HCT116 (cell line): ENCODE measurements at regions not wholly inside any gene's neighbourhood (a gene's known extent, or its start where the extent isn't known, plus 50 kb on each side); places are given as distances from the start of the nearest gene placed in this dataset.
"Not testable (repeated sequence)": the region's sequence is repeated elsewhere in the genome, so short reads cannot be mapped to it uniquely, and the experiment has no call there.

Experiments
- ATAC-seq: fragments of 200-7000 bp; cut with Tn5 transposase; 2 replicates; pipeline ENCODE4 v1.9.1; 2020; ENCODE audit warnings: mild to moderate bottlenecking, moderate library complexity
- BruUV-seq: library from RNA; stranded (reverse); fragments of 400-500 nt; replicated peaks from 2 replicates; lab custom pipeline; 2021; lab: Mats Ljungman, UMichigan
- CTCF ChIA-PET: fragments of 300-600 bp; sonication (Branson Sonifier 250); formaldehyde crosslinking; loops from one replicate; lab custom pipeline; 2021; ENCODE audit warnings: antibody characterized with exemption; lab: Charles Lee
- POLR2A ChIA-PET: fragments of 300-600, 350-600 bp; sonication (Branson Sonifier 250); formaldehyde crosslinking; loops from one replicate; lab custom pipeline; 2021; ENCODE audit warnings: antibody characterized with exemption; lab: Charles Lee
- RAD21 ChIA-PET, 2 experiments: fragments of 300-600 bp; sonication (Branson Sonifier 250); formaldehyde crosslinking; loops; one replicate each; lab custom pipeline; 2023; ENCODE audit warnings: low total read pairs in 2 of 2; ENCODE audit not compliant: uncharacterized antibody in 2 of 2, unreplicated experiment in 2 of 2, low non-redundant PET in 1 of 2; lab: Charles Lee
- DNase-seq: peaks from one replicate; pipeline ENCODE4 v3.0.0-alpha.2; 2010; ENCODE audit warnings: low read depth, low spot score
- H2AFZ ChIP-seq: fragments of 200-600 bp; shearing (Covaris generic), sonication (generic); 2 replicates; pipeline ENCODE4 v1.6.1; 2017; ENCODE audit warnings: low read depth, mixed run types, mixed read lengths, antibody characterized with exemption, low read length; ENCODE audit not compliant: poor library complexity, severe bottlenecking
- H3K27ac ChIP-seq: 2 replicates; pipeline ENCODE4 v1.5.1; 2012; ENCODE audit warnings: low read depth, low read length
- H3K27me3 ChIP-seq: fragments of 200-600 bp; sonication (generic); 2 replicates; pipeline ENCODE4 v1.6.1; 2016; ENCODE audit warnings: mixed run types, low read length, mixed read lengths; ENCODE audit not compliant: insufficient read depth
- H3K36me3 ChIP-seq, 2 experiments: fragments of 200-500 bp in 1 of 2; fragments of 200-600 bp in 1 of 2; sonication (Bioruptor generic) in 1 of 2; sonication (generic) in 1 of 2; 2 replicates each; pipeline versions ENCODE4 v1.5.1 to v1.6.1; 2014 to 2016; ENCODE audit warnings: low read length in 2 of 2, inconsistent platforms in 1 of 2, mixed read lengths in 1 of 2, mixed run types in 1 of 2; ENCODE audit not compliant: insufficient read depth in 2 of 2, control insufficient read depth in 1 of 2
- H3K4me1 ChIP-seq, 2 experiments: fragments of 200-600 bp in 1 of 2; sonication (generic) in 1 of 2; 2 replicates each; pipeline versions ENCODE4 v1.5.1 to v1.6.1; 2012 to 2017; ENCODE audit warnings: low read length in 2 of 2, inconsistent platforms in 1 of 2, mild to moderate bottlenecking in 1 of 2, mixed read lengths in 1 of 2, mixed run types in 1 of 2, moderate library complexity in 1 of 2; ENCODE audit not compliant: insufficient read depth in 2 of 2, control insufficient read depth in 1 of 2
- H3K4me2 ChIP-seq: fragments of 200-600 bp; sonication (generic); 2 replicates; pipeline ENCODE4 v1.6.1; 2017; ENCODE audit warnings: mixed run types, low read length, mixed read lengths
- H3K4me3 ChIP-seq, 2 experiments: fragments of 200-600 bp in 1 of 2; sonication (generic) in 1 of 2; replicated peaks in 1 of 2; 2 replicates each; pipeline ENCODE4 v1.5.1; 2011 to 2016; ENCODE audit warnings: low read length in 2 of 2, control low read depth in 1 of 2, low read depth in 1 of 2, mild to moderate bottlenecking in 1 of 2, mixed read lengths in 1 of 2, mixed run types in 1 of 2
- H3K79me2 ChIP-seq: fragments of 200-600 bp; sonication (generic); 2 replicates; pipeline ENCODE4 v1.6.1; 2017; ENCODE audit warnings: mild to moderate bottlenecking, mixed run types, low read length, moderate library complexity, mixed read lengths; ENCODE audit not compliant: insufficient read depth
- H3K9ac ChIP-seq: fragments of 200-600 bp; sonication (generic); 2 replicates; pipeline ENCODE4 v1.6.1; 2016; ENCODE audit warnings: low read length, mixed read lengths
- H3K9me2 ChIP-seq: fragments of 200-600 bp; sonication (generic), shearing (Covaris generic); 2 replicates; pipeline ENCODE4 v1.6.1; 2017; ENCODE audit warnings: mixed run types, mild to moderate bottlenecking, moderate library complexity; ENCODE audit not compliant: insufficient read depth
- H3K9me3 ChIP-seq, 2 experiments: fragments of 200-500 bp in 1 of 2; fragments of 200-600 bp in 1 of 2; sonication (Bioruptor generic) in 1 of 2; sonication (generic) in 1 of 2; 2 replicates each; pipeline ENCODE4 v1.6.1; 2014 to 2017; ENCODE audit warnings: low read length in 2 of 2, mixed read lengths in 2 of 2, inconsistent platforms in 1 of 2, low read depth in 1 of 2, mild to moderate bottlenecking in 1 of 2, mixed run types in 1 of 2, moderate library complexity in 1 of 2; ENCODE audit not compliant: control insufficient read depth in 1 of 2, insufficient read depth in 1 of 2
- H4K20me1 ChIP-seq: fragments of 200-600 bp; sonication (generic), shearing (Covaris generic); 2 replicates; pipeline ENCODE4 v1.6.1; 2017; ENCODE audit warnings: mixed run types, mild to moderate bottlenecking, moderate library complexity; ENCODE audit not compliant: insufficient read depth
- FOSL1 ChIP-seq: IDR thresholded peaks from 2 replicates; pipeline ENCODE4 v1.6.1; 2012; ENCODE audit warnings: low read depth
- intact Hi-C: fragments of 100-400 bp; cut with micrococcal nuclease; formaldehyde crosslinking; loops from 2 replicates; pipeline ENCODE4 v1.10.0; 2022

- no peaks in the 10 kb centered on the region for H3K27me3 ChIP-seq
- ChIA-PET RAD21 (no interaction called here), CTCF (interaction anchor here (1.4 to 1.9 kb wide), 2 partner anchors 13 to 16 kb away, joined by 3 to 4 read pairs; no protein-coding TSS in a partner anchor), POLR2A (no interaction called here)
- H3K9me2 ChIP-seq, result no peaks in the 10 kb centered on the region
- H2AFZ ChIP-seq, result no peak overlapping the region
- no peak overlapping the region for H3K27ac ChIP-seq
- H3K79me2 ChIP-seq, result peaks cover 93% of the 10 kb centered on the region
- no peak overlapping the region for H3K9ac ChIP-seq
- BruUV-seq, result no TSS peak
- H3K4me1 ChIP-seq, result peaks cover 3 to 25% of the 10 kb centered on the region in 2 experiments; a peak in 2 of 4 replicates
- no peak overlapping the region for H3K4me2 ChIP-seq
- DNase-seq, result no peak
- H4K20me1 ChIP-seq, result no peaks in the 10 kb centered on the region
- no peaks in the 10 kb centered on the region for H3K9me3 ChIP-seq
- TF ChIP-seq FOSL1, result no peak
- ATAC-seq, result no peak
- intact Hi-C loops, result no loop called here
- H3K4me3 ChIP-seq, result no peak overlapping the region
- no peaks in the 10 kb centered on the region for H3K36me3 ChIP-seq
These were observed 452.0 kb downstream of the SOX9 start for GRCh38 chr17:72572604-72573491.

DNA sequence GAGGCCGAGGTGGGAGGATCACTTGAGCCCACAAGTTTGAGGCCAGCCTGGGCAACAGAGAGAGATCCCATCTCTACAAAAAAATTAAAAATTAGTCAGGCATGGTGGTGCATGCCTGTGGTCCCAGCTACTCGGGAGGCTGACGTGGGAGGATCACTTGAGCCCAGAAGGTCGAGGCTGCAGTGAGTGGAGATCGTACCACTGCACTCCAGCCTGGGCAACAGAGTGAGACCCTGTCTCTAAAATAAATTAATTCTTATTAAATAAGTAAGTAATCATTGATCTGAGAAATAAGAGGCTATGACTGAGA is 452.6 kb downstream of the SOX9 start:
- POLR2A ChIA-PET, H3K9me3 ChIP-seq, H4K20me1 ChIP-seq, H3K27ac ChIP-seq, intact Hi-C loops, ATAC-seq, BruUV-seq, H3K4me2 ChIP-seq, H3K27me3 ChIP-seq, H3K36me3 ChIP-seq, RAD21 ChIA-PET, H3K9me2 ChIP-seq, H3K9ac ChIP-seq, DNase-seq, H3K4me3 ChIP-seq, H2AFZ ChIP-seq: not testable (repeated sequence)
- Histone ChIP-seq H3K79me2 (peaks cover 93% of the 10 kb centered on the region), H3K4me1 (peaks cover 3 to 25% of the 10 kb centered on the region in 2 experiments; a peak in 2 of 4 replicates)
- CTCF ChIA-PET, result interaction anchor here (1.4 to 1.9 kb wide), 2 partner anchors 14 to 17 kb away, joined by 3 to 4 read pairs; no protein-coding TSS in a partner anchor
